B cell (primary cell): ENCODE measurements at regions not wholly inside any gene's neighbourhood (a gene's known extent, or its start where the extent isn't known, plus 50 kb on each side); places are given as distances from the start of the nearest gene placed in this dataset.

ENCODE experiments used
- CTCF ChIP-seq: fragments of 200-600 bp; IDR thresholded peaks from one replicate; pipeline ENCODE4 v1.8.0; 2022; ENCODE audit warnings: antibody characterized with exemption, mild to moderate bottlenecking
- EZH2 ChIP-seq: IDR thresholded peaks from 2 replicates; pipeline ENCODE4 v1.6.1; 2012; ENCODE audit warnings: borderline replicate concordance, low read depth, mild to moderate bottlenecking, moderate library complexity, low read length; ENCODE audit not compliant: insufficient read depth, poor library complexity, severe bottlenecking

- TF ChIP-seq CTCF, result no peak
- TF ChIP-seq EZH2, result no peak
Observed at GRCh38 chr10:131396121-131397050, 84.9 kb upstream of the TCERG1L start.
